ENCODE measurements at regions not wholly inside any gene's neighbourhood (a gene's known extent, or its start where the extent isn't known, plus 50 kb on each side); places are given as distances from the start of the nearest gene placed in this dataset.
"Not testable (repeated sequence)": the region's sequence is repeated elsewhere in the genome, so short reads cannot be mapped to it uniquely, and the experiment has no call there.

GRCh38 chr6:137968901-137969300 lies 101.8 kb downstream of the TNFAIP3 start:
- FAIRE-seq (no peak), DNase-seq (ENCODE audit: insufficient read length, low spot score) (no peak)

- FAIRE-seq (no peak), DNase-seq (ENCODE audit: insufficient read length, low spot score) (no peak)
Measured at GRCh38 chr6:137969874-137970273, 102.8 kb downstream of the TNFAIP3 start.

GRCh38 chr6:137970368-137970767 lies 103.3 kb downstream of the TNFAIP3 start:
- no peak for FAIRE-seq

GRCh38 chr6:137973201-137973600 lies 106.1 kb downstream of the TNFAIP3 start:
- DNase-seq (ENCODE audit: insufficient read length, low spot score) (no peak), FAIRE-seq (no peak)

More at GRCh38 chr6:137970368-137970767, 103.3 kb downstream of the TNFAIP3 start:
- no peak for DNase-seq (ENCODE audit: insufficient read length, low spot score)

GRCh38 chr6:137975188-137975940 lies 108.3 kb downstream of the TNFAIP3 start:
- DNase-seq (ENCODE audit: insufficient read length, low spot score), result no peak
- no peak for FAIRE-seq

GRCh38 chr6:137976430-137976829 lies 109.4 kb downstream of the TNFAIP3 start:
- no peak for DNase-seq (ENCODE audit: insufficient read length, low spot score)
- no peak for FAIRE-seq

- DNase-seq (ENCODE audit: insufficient read length, low spot score) (no peak), FAIRE-seq (no peak)
Measured at GRCh38 chr6:137977206-137977605, 110.1 kb downstream of the TNFAIP3 start.

- FAIRE-seq (no peak), DNase-seq (ENCODE audit: insufficient read length, low spot score) (no peak)
Measured at GRCh38 chr6:137977814-137978213, 110.8 kb downstream of the TNFAIP3 start.

- DNase-seq (ENCODE audit: insufficient read length, low spot score), result no peak
- no peak for FAIRE-seq
Measured at GRCh38 chr6:137978252-137978896, 111.3 kb downstream of the TNFAIP3 start.

GRCh38 chr6:137979263-137979662 lies 112.2 kb downstream of the TNFAIP3 start:
- not testable (repeated sequence) for FAIRE-seq; DNase-seq (ENCODE audit: insufficient read length, low spot score)

- FAIRE-seq (no peak), DNase-seq (ENCODE audit: insufficient read length, low spot score) (no peak)
Measured at GRCh38 chr6:137980777-137981176, 113.7 kb downstream of the TNFAIP3 start.

GRCh38 chr6:137981758-137982157 lies 114.7 kb downstream of the TNFAIP3 start:
- FAIRE-seq (no peak), DNase-seq (ENCODE audit: insufficient read length, low spot score) (no peak)

GRCh38 chr6:137982418-137983189 lies 115.5 kb downstream of the TNFAIP3 start:
- FAIRE-seq, result no peak
- DNase-seq (ENCODE audit: insufficient read length, low spot score), result no peak

- no peak for FAIRE-seq
- no peak for DNase-seq (ENCODE audit: insufficient read length, low spot score)
Measured at GRCh38 chr6:137983269-137983668, 116.2 kb downstream of the TNFAIP3 start.

GRCh38 chr6:137989664-137990063 lies 117.6 kb downstream of the PERP start:
- DNase-seq (ENCODE audit: insufficient read length, low spot score) (no peak), FAIRE-seq (no peak)

GRCh38 chr6:137995371-137995770 lies 111.8 kb downstream of the PERP start:
- FAIRE-seq, result no peak
- no peak for DNase-seq (ENCODE audit: insufficient read length, low spot score)

- DNase-seq (ENCODE audit: insufficient read length, low spot score) (no peak), FAIRE-seq (no peak)
Measured at GRCh38 chr6:137998461-137999019, 108.7 kb downstream of the PERP start.

GRCh38 chr6:137999815-138000214 lies 107.4 kb downstream of the PERP start:
- no peak for FAIRE-seq
- DNase-seq (ENCODE audit: insufficient read length, low spot score), result no peak

- DNase-seq (ENCODE audit: insufficient read length, low spot score) (no peak), FAIRE-seq (no peak)
Measured at GRCh38 chr6:138000941-138001340, 106.3 kb downstream of the PERP start.

GRCh38 chr6:138001750-138002349 lies 105.4 kb downstream of the PERP start:
- FAIRE-seq (no peak), DNase-seq (ENCODE audit: insufficient read length, low spot score) (peak; percentile 44)
